ENCODE measurements at regions not wholly inside any gene's neighbourhood (a gene's known extent, or its start where the extent isn't known, plus 50 kb on each side); places are given as distances from the start of the nearest gene placed in this dataset.

DNA sequence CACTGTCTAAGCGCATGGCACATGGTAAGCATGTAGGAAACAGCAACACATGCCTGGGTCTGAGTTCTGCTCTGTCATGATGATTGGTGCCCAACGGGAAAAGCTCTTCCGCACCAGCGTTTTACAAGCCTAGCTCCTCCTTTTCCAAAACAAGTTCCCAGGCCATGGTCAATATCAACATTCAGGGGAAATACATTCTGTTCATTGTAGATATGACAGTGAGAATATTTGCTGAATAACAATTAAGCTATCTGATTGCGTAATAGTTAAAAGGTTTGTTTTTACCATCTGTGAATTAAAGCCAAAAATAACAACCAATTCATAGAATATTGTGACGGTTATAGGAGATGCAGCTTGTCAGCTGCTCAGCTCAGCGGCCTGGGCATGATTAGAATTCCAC lies 404.3 kb upstream of the SLC35B3 start:
- TF ChIP-seq, protein P1, sequence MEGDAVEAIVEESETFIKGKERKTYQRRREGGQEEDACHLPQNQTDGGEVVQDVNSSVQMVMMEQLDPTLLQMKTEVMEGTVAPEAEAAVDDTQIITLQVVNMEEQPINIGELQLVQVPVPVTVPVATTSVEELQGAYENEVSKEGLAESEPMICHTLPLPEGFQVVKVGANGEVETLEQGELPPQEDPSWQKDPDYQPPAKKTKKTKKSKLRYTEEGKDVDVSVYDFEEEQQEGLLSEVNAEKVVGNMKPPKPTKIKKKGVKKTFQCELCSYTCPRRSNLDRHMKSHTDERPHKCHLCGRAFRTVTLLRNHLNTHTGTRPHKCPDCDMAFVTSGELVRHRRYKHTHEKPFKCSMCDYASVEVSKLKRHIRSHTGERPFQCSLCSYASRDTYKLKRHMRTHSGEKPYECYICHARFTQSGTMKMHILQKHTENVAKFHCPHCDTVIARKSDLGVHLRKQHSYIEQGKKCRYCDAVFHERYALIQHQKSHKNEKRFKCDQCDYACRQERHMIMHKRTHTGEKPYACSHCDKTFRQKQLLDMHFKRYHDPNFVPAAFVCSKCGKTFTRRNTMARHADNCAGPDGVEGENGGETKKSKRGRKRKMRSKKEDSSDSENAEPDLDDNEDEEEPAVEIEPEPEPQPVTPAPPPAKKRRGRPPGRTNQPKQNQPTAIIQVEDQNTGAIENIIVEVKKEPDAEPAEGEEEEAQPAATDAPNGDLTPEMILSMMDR (IDR thresholded peaks at IDR 0.05), result no peak
- TF ChIP-seq POLR2AphosphoS5 (IDR thresholded peaks at IDR 0.05; ENCODE audit: low read depth, low read length) (no peak), TCF7L2 (IDR thresholded peaks at IDR 0.05; ENCODE audit: low read depth, low read length) (no peak), SIN3A (IDR thresholded peaks at IDR 0.05; ENCODE audit: borderline replicate concordance, insufficient read depth, low read depth, low read length) (no peak)
- TF ChIP-seq, protein P2, sequence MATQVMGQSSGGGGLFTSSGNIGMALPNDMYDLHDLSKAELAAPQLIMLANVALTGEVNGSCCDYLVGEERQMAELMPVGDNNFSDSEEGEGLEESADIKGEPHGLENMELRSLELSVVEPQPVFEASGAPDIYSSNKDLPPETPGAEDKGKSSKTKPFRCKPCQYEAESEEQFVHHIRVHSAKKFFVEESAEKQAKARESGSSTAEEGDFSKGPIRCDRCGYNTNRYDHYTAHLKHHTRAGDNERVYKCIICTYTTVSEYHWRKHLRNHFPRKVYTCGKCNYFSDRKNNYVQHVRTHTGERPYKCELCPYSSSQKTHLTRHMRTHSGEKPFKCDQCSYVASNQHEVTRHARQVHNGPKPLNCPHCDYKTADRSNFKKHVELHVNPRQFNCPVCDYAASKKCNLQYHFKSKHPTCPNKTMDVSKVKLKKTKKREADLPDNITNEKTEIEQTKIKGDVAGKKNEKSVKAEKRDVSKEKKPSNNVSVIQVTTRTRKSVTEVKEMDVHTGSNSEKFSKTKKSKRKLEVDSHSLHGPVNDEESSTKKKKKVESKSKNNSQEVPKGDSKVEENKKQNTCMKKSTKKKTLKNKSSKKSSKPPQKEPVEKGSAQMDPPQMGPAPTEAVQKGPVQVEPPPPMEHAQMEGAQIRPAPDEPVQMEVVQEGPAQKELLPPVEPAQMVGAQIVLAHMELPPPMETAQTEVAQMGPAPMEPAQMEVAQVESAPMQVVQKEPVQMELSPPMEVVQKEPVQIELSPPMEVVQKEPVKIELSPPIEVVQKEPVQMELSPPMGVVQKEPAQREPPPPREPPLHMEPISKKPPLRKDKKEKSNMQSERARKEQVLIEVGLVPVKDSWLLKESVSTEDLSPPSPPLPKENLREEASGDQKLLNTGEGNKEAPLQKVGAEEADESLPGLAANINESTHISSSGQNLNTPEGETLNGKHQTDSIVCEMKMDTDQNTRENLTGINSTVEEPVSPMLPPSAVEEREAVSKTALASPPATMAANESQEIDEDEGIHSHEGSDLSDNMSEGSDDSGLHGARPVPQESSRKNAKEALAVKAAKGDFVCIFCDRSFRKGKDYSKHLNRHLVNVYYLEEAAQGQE (IDR thresholded peaks at IDR 0.05; ENCODE audit: insufficient read depth in 1 of 2, low read depth in 2 of 2, low read length in 1 of 2), result no peak

Measured in Panc1 (cell line).